Epidermal melanocyte (primary cell): ENCODE measurements at regions not wholly inside any gene's neighbourhood (a gene's known extent, or its start where the extent isn't known, plus 50 kb on each side); places are given as distances from the start of the nearest gene placed in this dataset.
"Not testable (repeated sequence)": the region's sequence is repeated elsewhere in the genome, so short reads cannot be mapped to it uniquely, and the experiment has no call there.

ENCODE experiments used
- DNase-seq: peaks from one replicate; pipeline ENCODE4 v3.0.0; 2011; ENCODE audit warnings: low spot score; ENCODE audit not compliant: insufficient read length

GRCh38 chr15:69673291-69673881 is 220.8 kb downstream of the RPLP1 start:
- no peak for DNase-seq

- no peak for DNase-seq
Observed at GRCh38 chr15:69675731-69676130, 223.1 kb downstream of the RPLP1 start.

- no peak for DNase-seq
Observed at GRCh38 chr15:69677403-69677802, 224.8 kb downstream of the RPLP1 start.

- no peak for DNase-seq
Observed at GRCh38 chr15:69679623-69680228, 227.1 kb downstream of the RPLP1 start.

- DNase-seq: not testable (repeated sequence)
Observed at GRCh38 chr15:69684823-69685222, 232.2 kb downstream of the RPLP1 start.

GRCh38 chr15:69685512-69686452 is 233.2 kb downstream of the RPLP1 start:
- DNase-seq: no peak

GRCh38 chr15:69686626-69687025 is 234.0 kb downstream of the RPLP1 start:
- no peak for DNase-seq

GRCh38 chr15:69689133-69689532 is 236.5 kb downstream of the RPLP1 start:
- no peak for DNase-seq

- no peak for DNase-seq
Observed at GRCh38 chr15:69691307-69692015, 238.8 kb downstream of the RPLP1 start.

GRCh38 chr15:69692342-69692741 is 239.7 kb downstream of the RPLP1 start:
- no peak for DNase-seq

GRCh38 chr15:69693059-69693458 is 240.4 kb downstream of the RPLP1 start:
- no peak for DNase-seq

GRCh38 chr15:69696946-69697345 is 244.3 kb downstream of the RPLP1 start:
- no peak for DNase-seq

GRCh38 chr15:69697916-69698315 is 245.3 kb downstream of the RPLP1 start:
- no peak for DNase-seq

GRCh38 chr15:69699096-69699495 is 246.5 kb downstream of the RPLP1 start:
- no peak for DNase-seq

GRCh38 chr15:69700380-69700779 is 247.8 kb downstream of the RPLP1 start:
- no peak for DNase-seq

- no peak for DNase-seq
Observed at GRCh38 chr15:69701198-69701597, 248.6 kb downstream of the RPLP1 start.

GRCh38 chr15:69703532-69704187 is 251.0 kb downstream of the RPLP1 start:
- no peak for DNase-seq

GRCh38 chr15:69704229-69704628 is 251.6 kb downstream of the RPLP1 start:
- DNase-seq: no peak

GRCh38 chr15:69704700-69705099 is 252.1 kb downstream of the RPLP1 start:
- no peak for DNase-seq

- DNase-seq: no peak
Observed at GRCh38 chr15:69706353-69707097, 253.9 kb downstream of the RPLP1 start.
